ENCODE measurements at regions not wholly inside any gene's neighbourhood (a gene's known extent, or its start where the extent isn't known, plus 50 kb on each side); places are given as distances from the start of the nearest gene placed in this dataset.

GRCh38 chr12:66058554-66058953, 72.0 kb downstream of the LLPH start:
- TF ChIP-seq POLR2A (IDR thresholded peaks at IDR 0.05) (no peak), CTCF (IDR thresholded peaks at IDR 0.05) (no peak)
- intact Hi-C loops (cut with DNase I) = no loop called here
- no peak for DNase-seq
- H3K4me1 ChIP-seq = peaks cover 4% of the 10 kb centered on the region
- no peak overlapping the region for H3K4me3 ChIP-seq
- no peaks in the 10 kb centered on the region for H3K27me3 ChIP-seq
- no peak for ATAC-seq
- no peaks in the 10 kb centered on the region for H3K9me3 ChIP-seq
- 89 to 95% methylated on average over 3 of the region's 3 CpGs for WGBS, 2 donors
- no peaks in the 10 kb centered on the region for H3K36me3 ChIP-seq (replicated peaks in 1 of 2; ENCODE audit: insufficient read depth in 1 of 2, low read depth in 2 of 2)
- no peak overlapping the region for H3K27ac ChIP-seq

- H3K9me3 ChIP-seq = no peaks in the 10 kb centered on the region
- H3K4me1 ChIP-seq = peaks cover 4% of the 10 kb centered on the region
- TF ChIP-seq CTCF (IDR thresholded peaks at IDR 0.05) = no peak
- TF ChIP-seq POLR2A (IDR thresholded peaks at IDR 0.05) = no peak
- no peaks in the 10 kb centered on the region for H3K36me3 ChIP-seq (replicated peaks in 1 of 2; ENCODE audit: insufficient read depth in 1 of 2, low read depth in 2 of 2)
- DNase-seq (no peak), ATAC-seq (no peak)
- no peak overlapping the region for H3K27ac ChIP-seq
- no peaks in the 10 kb centered on the region for H3K27me3 ChIP-seq
- no peak overlapping the region for H3K4me3 ChIP-seq
- 42 to 43% methylated on average over 2 of the region's 2 CpGs for WGBS, 2 donors
- intact Hi-C loops (cut with DNase I) = no loop called here
Measured at GRCh38 chr12:66055837-66056319, 74.7 kb downstream of the LLPH start.

GRCh38 chr12:66052988-66053615, 77.4 kb downstream of the LLPH start:
- DNase-seq = no peak
- Histone ChIP-seq H3K36me3 (replicated peaks in 1 of 2; ENCODE audit: insufficient read depth in 1 of 2, low read depth in 2 of 2) (no peaks in the 10 kb centered on the region), H3K27me3 (no peaks in the 10 kb centered on the region)

GRCh38 chr12:66051361-66051760, 79.2 kb downstream of the LLPH start:
- no peak for TF ChIP-seq POLR2A (IDR thresholded peaks at IDR 0.05)
- TF ChIP-seq CTCF (IDR thresholded peaks at IDR 0.05) = no peak
- Histone ChIP-seq H3K4me3 (no peak overlapping the region), H3K36me3 (replicated peaks in 1 of 2; ENCODE audit: insufficient read depth in 1 of 2, low read depth in 2 of 2) (no peaks in the 10 kb centered on the region), H3K9me3 (no peaks in the 10 kb centered on the region), H3K4me1 (peaks cover 4% of the 10 kb centered on the region), H3K27me3 (no peaks in the 10 kb centered on the region), H3K27ac (no peak overlapping the region)
- ATAC-seq (no peak), DNase-seq (no peak)
- WGBS, 2 donors = 77 to 82% methylated on average over 4 of the region's 4 CpGs
- intact Hi-C loops (cut with DNase I) = no loop called here

More at GRCh38 chr12:66052988-66053615, 77.4 kb downstream of the LLPH start:
- H3K27ac ChIP-seq = no peak overlapping the region
- no peak for TF ChIP-seq POLR2A (IDR thresholded peaks at IDR 0.05)
- no peak for TF ChIP-seq CTCF (IDR thresholded peaks at IDR 0.05)
- ATAC-seq = no peak
- H3K9me3 ChIP-seq = no peaks in the 10 kb centered on the region
- no peak overlapping the region for H3K4me3 ChIP-seq
- peaks cover 4% of the 10 kb centered on the region for H3K4me1 ChIP-seq
- WGBS, 2 donors = 89% methylated on average over 1 of the region's 1 CpG
- intact Hi-C loops (cut with DNase I) = no loop called here

- no peaks in the 10 kb centered on the region for H3K9me3 ChIP-seq
- H3K4me3 ChIP-seq = no peak overlapping the region
- intact Hi-C loops (cut with DNase I) = no loop called here
- TF ChIP-seq POLR2A (IDR thresholded peaks at IDR 0.05) = no peak
- TF ChIP-seq CTCF (IDR thresholded peaks at IDR 0.05) = no peak
- H3K27ac ChIP-seq = no peak overlapping the region
- ATAC-seq = no peak
- no peaks in the 10 kb centered on the region for H3K4me1 ChIP-seq
- H3K27me3 ChIP-seq = no peaks in the 10 kb centered on the region
- DNase-seq = no peak
- 85 to 93% methylated on average over 1 of the region's 1 CpG for WGBS, 2 donors
- no peaks in the 10 kb centered on the region for H3K36me3 ChIP-seq (replicated peaks in 1 of 2; ENCODE audit: insufficient read depth in 1 of 2, low read depth in 2 of 2)
Measured at GRCh38 chr12:66050610-66051009, 79.9 kb downstream of the LLPH start.

All from body of pancreas (tissue), 4 donors.